ENCODE measurements at regions not wholly inside any gene's neighbourhood (a gene's known extent, or its start where the extent isn't known, plus 50 kb on each side); places are given as distances from the start of the nearest gene placed in this dataset.

- no peaks in the 10 kb centered on the region for H3K9me3 Mint-ChIP-seq
- no peak for ATAC-seq
- no peak overlapping the region for H3K4me3 Mint-ChIP-seq
These were observed 178.1 kb downstream of the MREG start for GRCh38 chr2:215835231-215835630.

GRCh38 chr2:215833531-215834162 is 179.7 kb downstream of the MREG start:
- Mint-ChIP-seq H3K36me3 (no peaks in the 10 kb centered on the region), H3K27me3 (ENCODE audit: low read depth in 2 of 2) (peaks cover 24 to 26% of the 10 kb centered on the region in 2 donors), H3K4me3 (no peak overlapping the region), H3K4me1 (peaks cover 3% of the 10 kb centered on the region in 2 donors), H3K27ac (no peak overlapping the region), H3K9me3 (no peaks in the 10 kb centered on the region)
- no peaks in the 10 kb centered on the region for H3K9me3 ChIP-seq (ENCODE audit: control insufficient read depth, insufficient read depth, low read length)
- WGBS (ENCODE audit: insufficient coverage): 81% methylated on average over 4 of the region's 5 CpGs
- no peak overlapping the region for H3K4me3 ChIP-seq (ENCODE audit: low read length)
- H3K4me1 ChIP-seq (ENCODE audit: control insufficient read depth, insufficient read depth, low read length): no peaks in the 10 kb centered on the region
- DNase-seq (no peak), ATAC-seq (no peak)
- no peaks in the 10 kb centered on the region for H3K36me3 ChIP-seq (ENCODE audit: control insufficient read depth, insufficient read depth, low read length)
- no peak for TF ChIP-seq CTCF (IDR thresholded peaks at IDR 0.05)
- no peaks in the 10 kb centered on the region for H3K27me3 ChIP-seq (ENCODE audit: control insufficient read depth, insufficient read depth, low read length)
- H3K27ac ChIP-seq (ENCODE audit: low read length): no peak overlapping the region
- intact Hi-C loops (cut with micrococcal nuclease): no loop called here

More at GRCh38 chr2:215835231-215835630, 178.1 kb downstream of the MREG start:
- Histone ChIP-seq H3K27me3 (ENCODE audit: control insufficient read depth, insufficient read depth, low read length) (no peaks in the 10 kb centered on the region), H3K27ac (ENCODE audit: low read length) (no peak overlapping the region), H3K4me3 (ENCODE audit: low read length) (no peak overlapping the region), H3K9me3 (ENCODE audit: control insufficient read depth, insufficient read depth, low read length) (no peaks in the 10 kb centered on the region), H3K36me3 (ENCODE audit: control insufficient read depth, insufficient read depth, low read length) (no peaks in the 10 kb centered on the region), H3K4me1 (ENCODE audit: control insufficient read depth, insufficient read depth, low read length) (no peaks in the 10 kb centered on the region)
- peaks cover 21 to 26% of the 10 kb centered on the region in 2 donors for H3K27me3 Mint-ChIP-seq (ENCODE audit: low read depth in 2 of 2)
- no peaks in the 10 kb centered on the region for H3K4me1 Mint-ChIP-seq
- no CpG with 5 or more reads among the region's 1 CpG for WGBS (ENCODE audit: insufficient coverage)
- intact Hi-C loops (cut with micrococcal nuclease): no loop called here
- TF ChIP-seq CTCF (IDR thresholded peaks at IDR 0.05): no peak
- no peaks in the 10 kb centered on the region for H3K36me3 Mint-ChIP-seq
- H3K27ac Mint-ChIP-seq: no peak overlapping the region
- DNase-seq: no peak

GRCh38 chr2:215832791-215833190 is 180.6 kb downstream of the MREG start:
- intact Hi-C loops (cut with micrococcal nuclease): no loop called here
- Histone ChIP-seq H3K9me3 (ENCODE audit: control insufficient read depth, insufficient read depth, low read length) (no peaks in the 10 kb centered on the region), H3K4me3 (ENCODE audit: low read length) (no peak overlapping the region), H3K4me1 (ENCODE audit: control insufficient read depth, insufficient read depth, low read length) (peaks cover 3% of the 10 kb centered on the region), H3K27ac (ENCODE audit: low read length) (no peak overlapping the region), H3K27me3 (ENCODE audit: control insufficient read depth, insufficient read depth, low read length) (no peaks in the 10 kb centered on the region), H3K36me3 (ENCODE audit: control insufficient read depth, insufficient read depth, low read length) (no peaks in the 10 kb centered on the region)
- Mint-ChIP-seq H3K36me3 (no peaks in the 10 kb centered on the region), H3K4me3 (no peak overlapping the region), H3K27me3 (ENCODE audit: low read depth in 2 of 2) (peaks cover 20 to 23% of the 10 kb centered on the region in 2 donors), H3K9me3 (no peaks in the 10 kb centered on the region), H3K27ac (no peak overlapping the region), H3K4me1 (peaks cover 6 to 7% of the 10 kb centered on the region in 2 donors)
- ATAC-seq: no peak
- WGBS (ENCODE audit: insufficient coverage): 91% methylated on average over 5 of the region's 6 CpGs
- no peak for DNase-seq
- no peak for TF ChIP-seq CTCF (IDR thresholded peaks at IDR 0.05)

Data from natural killer cell (primary cell).